NCI-H345 treated with DMSO at 0.1 percent for 48 hours (cell line): ENCODE measurements at regions not wholly inside any gene's neighbourhood (a gene's known extent, or its start where the extent isn't known, plus 50 kb on each side); places are given as distances from the start of the nearest gene placed in this dataset.

ENCODE experiments used
- DNase-seq: peaks from one replicate; lab custom pipeline; 2025; ENCODE audit not compliant: unreplicated experiment; lab: John Stamatoyannopoulos, UW

DNA sequence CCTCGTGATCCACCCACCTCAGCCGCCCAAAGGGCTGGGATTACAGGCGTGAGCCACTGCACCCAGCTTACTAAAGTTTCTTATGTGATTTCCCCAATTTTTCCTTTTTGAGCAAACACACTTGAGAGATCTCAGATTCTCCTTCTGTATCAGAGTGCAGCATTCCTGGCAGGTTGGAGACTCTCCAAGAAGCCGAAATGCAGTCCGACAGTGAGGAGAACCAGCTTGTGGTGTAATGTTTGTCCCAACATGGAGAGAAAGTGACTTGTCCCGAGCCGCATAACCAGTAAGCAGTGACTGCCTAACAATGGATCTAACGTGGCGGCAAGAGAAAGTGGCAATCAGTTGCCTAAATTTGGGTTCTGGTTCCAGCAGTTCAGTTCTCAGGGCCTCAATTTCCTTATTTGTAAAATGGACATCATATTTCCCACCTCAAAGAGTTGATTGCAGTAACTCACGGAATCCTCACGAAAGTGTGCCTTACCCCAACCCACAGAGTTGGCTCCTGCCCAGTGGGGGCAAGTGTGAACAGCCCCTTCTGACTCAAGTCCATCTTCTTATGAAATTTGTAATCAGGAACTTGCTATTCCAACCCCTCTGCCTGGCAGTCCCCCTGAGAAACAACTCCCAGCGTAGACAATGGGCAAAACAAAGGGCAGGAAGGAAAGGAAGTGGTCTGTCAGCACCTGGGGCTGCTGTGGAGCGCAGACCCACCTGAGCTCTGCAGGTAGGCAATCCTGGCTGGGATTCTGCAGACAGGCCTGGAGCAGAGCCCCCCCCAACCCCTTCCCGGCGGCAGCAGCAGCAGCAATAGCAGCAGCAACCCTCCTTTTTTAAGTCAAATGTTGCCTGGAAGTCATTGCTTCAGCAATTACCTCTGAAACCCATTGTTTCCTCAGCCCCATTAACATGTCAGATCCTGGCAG, 223.6 kb upstream of the POU3F1 start:
- no peak for DNase-seq

DNA sequence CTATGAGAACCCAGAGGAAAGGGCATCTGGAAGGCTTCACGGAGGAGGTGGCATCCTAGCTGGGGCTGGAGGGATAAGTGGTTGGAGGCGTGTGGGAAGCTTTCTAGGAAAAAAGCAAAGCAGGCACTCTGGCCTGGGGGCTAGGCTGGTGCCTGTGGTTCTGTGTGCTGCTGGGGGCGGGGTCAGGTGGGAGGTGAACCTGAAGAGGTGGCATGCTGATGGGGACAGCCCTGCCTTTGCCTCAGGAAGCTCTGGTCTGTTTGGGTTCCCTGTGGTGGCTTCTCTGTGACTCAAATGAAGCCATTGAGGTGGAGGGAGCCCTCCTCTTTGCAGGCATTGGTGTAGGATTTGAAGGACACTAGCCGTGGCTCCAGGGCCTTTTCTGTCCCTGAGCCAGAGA, 221.6 kb upstream of the POU3F1 start:
- no peak for DNase-seq

DNA sequence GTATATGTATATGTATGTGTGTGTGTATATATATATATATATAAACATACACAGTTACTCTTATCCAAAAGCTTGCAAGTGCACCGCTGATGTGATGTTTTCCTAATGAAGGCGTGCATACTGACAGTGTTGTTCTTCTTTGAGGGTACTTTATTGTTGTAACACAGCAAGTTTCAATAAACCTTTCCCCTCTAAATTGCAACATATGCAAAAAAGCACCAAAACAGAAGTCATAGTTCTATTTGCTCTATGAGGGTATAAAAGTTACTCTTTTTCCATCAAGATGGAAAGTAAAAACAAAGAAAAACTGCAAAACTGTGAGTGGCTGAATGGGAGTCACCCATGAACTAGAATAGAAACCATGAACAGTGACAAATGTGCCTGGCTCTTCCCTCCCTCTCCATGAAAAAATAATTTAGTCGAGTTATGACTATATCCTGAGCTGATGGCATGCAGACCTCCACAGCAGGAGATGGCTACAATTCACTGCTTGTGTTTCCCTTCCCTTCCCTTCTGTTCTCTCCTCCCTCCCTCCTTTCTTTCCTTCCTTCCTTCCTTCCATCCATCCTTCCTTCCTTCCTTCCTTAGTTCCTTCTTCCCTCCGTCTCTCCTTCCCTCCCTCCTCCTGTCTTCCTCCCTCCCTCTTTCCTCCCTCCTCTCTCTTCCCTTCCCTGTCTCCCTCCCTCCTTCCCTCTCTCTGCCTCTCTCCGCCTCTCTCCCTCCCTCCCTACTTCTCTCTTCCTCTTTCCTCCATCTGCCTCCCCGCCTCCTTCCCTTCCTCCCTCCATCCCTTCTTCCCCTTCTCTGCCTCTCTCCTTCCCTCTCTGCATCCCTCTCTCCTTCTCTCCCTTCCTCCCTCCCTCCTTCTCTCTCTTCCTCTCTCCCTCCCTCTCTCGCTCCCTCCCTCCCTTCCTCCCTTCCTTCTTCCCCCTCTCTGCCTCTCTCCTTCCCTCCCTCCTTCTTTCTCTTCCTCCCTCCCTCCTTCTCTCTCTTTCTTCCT, 220.7 kb upstream of the POU3F1 start:
- no peak for DNase-seq

DNA sequence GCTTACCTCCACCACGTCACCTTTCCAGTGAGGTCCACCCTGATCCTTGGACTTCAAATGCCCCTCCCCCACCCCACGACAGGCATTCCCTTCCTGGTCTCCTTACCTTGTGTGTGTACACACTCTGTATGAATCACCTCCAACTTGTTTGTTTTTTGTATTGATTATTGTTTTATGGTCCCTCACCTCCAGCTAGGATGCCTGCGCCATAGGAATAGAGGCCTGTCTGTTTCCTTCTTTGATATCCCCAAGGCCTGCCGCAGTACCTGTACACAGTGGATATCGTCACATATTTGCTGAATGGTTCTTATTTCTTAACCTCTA, 219.6 kb upstream of the POU3F1 start:
- DNase-seq = no peak

DNA sequence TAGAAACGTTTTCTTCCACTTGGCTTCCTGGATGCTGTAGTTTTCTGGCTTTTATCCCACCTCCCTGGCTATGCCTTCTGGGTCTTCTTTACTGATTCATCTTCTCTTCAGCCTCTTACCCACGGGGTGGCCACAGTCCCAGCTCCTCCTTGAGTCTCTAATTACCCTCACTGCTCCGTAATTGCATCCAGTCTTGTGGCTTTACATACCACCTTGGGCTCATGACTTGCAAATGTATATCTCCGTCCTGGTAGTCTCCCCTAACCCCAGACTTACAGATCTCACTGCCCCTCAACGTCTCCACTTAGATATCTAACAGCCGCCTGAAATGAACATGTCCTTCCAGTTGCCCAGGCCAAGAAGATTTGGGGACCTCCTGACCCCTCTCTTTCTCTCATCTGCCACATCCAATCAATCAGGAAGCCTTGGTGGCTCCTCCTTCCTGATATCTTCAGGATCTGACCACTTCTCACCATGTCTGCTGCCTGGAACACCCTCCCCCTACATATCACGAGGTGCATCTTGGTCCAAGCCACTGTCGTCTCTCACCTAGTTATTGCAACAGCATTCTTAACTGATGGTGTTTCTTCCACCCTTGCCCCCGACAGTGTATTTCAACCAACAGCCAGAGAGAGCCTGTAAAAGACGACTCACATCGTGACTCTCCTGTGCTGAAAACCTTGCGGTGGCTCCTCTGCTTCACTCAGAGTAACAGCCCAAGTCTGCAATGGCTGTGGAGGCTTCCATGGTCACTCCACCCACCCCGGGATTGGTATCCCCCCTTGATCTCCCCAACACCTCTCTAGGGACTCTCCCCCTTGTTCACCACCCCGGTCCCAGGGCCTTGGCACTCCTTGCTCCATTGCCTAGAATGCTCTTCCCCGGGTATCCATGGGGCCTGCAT, 219.0 kb upstream of the POU3F1 start:
- no peak for DNase-seq

DNA sequence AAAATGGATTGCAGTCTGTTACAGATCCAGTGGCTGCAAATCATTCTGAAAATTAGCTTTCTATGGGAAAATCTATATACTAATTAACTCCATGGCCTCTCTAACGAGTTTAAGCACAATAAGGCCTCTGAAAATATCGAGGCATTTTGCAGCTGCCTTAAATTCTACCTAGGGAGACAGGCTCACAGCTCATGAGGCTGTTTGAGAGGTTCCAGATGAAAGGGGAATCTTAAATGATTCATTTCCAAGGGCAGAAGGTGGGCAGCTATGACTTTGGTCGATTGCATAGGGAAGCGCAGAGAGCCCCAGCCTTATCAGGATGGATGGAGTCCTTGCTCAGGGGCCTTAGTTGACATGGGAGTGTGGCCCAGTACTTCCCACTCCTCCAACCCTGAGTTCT, 216.8 kb upstream of the POU3F1 start:
- DNase-seq = no peak

DNA sequence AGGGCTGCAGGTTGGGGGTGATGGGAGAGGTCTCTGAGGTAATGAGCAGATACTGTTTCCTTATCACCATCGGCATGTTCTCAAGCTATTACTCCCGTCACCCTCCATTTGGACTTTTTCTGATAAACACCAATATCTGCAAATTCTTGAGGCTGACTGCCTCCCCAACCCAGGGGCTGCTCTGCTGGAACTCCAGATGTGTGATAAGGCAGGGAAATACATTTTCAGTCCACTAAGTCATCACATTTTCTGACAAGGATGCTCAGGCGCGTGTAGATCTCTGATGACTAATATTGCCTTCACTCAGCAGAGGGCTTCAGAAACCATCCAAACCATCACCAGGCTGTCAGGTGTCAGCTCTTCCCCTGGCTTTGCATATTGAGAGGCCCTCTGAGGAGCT, 215.0 kb upstream of the POU3F1 start:
- DNase-seq = no peak

DNA sequence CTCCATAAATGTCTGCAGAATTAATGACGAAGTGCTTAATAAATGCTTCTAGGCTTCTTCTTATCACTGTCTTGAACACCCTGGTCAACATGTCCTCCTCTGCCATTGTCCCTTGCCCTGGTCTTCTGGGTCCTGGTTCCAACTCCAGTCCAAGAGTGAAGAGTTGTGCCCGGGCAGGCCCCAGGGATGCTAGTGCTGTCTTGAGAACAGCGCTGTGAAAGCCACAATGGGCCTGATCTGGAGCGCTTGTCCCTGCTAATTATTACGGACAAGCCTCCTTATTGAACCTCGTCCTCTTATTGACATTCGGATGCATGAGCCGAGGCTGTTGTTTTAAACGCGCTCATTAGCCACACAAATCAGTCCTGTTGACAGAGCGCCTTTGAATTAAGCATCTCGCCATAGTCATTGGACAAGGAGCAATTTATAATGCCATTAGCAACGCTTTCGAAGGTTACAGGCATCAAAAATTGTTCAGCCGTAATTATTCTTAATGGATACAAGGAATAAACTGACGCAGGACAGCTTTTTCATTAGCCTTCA, 211.6 kb upstream of the POU3F1 start:
- DNase-seq = no peak

DNA sequence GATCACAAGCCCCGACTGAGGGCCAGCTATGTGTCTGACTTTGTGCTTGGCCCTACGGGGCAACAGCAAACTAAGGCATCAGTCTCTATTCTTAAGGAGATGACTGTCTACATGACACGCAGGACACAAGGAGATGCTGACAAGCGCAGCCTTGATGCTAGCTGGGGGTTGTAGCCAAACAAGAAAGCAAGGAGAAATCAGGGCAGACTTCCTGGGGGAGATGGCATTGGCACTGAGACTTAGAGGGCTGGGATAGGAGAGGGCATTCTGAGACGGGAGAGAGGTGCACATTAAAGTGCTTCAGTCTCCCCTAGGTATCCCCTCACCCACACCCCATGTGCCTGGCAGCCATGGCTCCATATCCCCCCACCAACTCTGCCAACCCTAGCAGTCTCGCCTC, 210.8 kb upstream of the POU3F1 start:
- DNase-seq = no peak

DNA sequence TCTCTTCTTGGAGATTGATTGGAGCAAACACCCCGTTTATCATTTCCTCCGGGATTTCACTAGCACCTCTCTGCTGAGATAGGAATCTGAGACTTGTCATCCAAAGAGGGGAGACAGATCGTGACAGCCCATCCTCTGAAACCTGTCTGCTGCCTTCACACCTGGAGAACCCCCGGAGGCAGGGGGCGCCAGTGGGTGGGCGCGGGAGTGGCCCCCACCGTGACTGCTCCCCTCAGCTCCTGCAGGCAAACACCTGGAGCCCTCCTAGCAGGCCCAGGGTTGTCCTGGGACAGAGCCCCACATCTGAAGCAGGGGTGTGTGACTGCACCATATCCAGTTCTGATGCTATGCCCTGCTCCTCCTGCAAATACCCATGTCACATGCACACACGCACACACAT, 209.5 kb upstream of the POU3F1 start:
- DNase-seq = no peak

DNA sequence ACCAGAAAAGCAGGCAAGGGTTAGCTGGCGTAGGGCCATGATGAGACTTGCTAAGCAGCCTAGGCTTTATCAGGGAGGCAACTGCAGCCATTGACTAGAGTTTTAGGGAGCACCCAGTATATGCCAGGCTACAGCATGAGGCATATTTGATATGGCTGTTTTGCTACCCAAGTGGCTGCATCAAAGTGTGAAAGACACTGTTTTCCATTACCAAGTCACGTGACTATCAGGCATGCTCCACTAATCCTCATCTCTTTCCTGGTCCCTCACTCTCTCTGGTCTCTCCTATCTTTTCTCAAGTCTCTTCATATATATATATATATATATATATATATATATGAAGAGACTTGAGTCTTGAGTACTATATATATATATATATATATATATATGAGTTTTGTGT, 206.7 kb upstream of the POU3F1 start:
- no peak for DNase-seq

DNA sequence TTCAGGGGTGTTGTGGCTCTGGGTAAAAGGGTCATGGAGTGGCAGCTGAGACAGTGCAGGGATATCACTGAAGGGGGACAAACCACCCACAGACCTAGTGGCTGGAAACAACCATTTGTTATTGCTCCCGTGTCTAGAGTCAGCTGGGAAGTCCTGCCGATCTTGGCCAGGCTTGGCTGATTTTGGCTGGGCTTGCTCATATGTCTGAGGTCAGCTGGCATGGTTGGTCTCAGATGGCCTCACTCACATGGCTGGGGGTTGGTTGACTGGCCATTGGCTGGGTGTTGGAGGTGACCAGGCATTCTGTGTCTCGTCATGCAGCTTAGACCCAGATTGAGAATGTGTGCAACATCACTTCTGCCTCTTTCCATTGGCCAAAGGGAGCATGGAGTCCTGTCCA, 203.8 kb upstream of the POU3F1 start:
- DNase-seq = no peak

DNA sequence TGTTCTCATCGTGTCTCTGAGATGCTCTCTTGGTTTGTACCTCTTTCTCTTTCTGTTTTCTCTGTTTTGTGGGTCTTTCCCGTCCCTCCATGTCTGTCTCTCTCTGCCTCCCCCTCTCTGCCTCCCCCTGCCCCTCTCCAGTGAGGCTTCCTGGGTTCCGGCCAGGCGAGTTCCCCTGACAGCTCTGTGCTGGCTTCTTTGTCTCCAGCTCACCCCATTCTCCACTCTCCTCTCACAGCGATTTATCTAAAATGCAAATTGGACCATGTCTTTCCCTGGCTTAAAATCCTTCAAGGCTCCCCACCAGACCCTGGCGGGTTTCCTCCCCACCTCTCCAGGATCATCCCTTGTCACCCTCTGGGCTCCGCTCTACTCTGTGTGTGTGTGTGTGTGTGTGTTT, 202.4 kb upstream of the POU3F1 start:
- no peak for DNase-seq

DNA sequence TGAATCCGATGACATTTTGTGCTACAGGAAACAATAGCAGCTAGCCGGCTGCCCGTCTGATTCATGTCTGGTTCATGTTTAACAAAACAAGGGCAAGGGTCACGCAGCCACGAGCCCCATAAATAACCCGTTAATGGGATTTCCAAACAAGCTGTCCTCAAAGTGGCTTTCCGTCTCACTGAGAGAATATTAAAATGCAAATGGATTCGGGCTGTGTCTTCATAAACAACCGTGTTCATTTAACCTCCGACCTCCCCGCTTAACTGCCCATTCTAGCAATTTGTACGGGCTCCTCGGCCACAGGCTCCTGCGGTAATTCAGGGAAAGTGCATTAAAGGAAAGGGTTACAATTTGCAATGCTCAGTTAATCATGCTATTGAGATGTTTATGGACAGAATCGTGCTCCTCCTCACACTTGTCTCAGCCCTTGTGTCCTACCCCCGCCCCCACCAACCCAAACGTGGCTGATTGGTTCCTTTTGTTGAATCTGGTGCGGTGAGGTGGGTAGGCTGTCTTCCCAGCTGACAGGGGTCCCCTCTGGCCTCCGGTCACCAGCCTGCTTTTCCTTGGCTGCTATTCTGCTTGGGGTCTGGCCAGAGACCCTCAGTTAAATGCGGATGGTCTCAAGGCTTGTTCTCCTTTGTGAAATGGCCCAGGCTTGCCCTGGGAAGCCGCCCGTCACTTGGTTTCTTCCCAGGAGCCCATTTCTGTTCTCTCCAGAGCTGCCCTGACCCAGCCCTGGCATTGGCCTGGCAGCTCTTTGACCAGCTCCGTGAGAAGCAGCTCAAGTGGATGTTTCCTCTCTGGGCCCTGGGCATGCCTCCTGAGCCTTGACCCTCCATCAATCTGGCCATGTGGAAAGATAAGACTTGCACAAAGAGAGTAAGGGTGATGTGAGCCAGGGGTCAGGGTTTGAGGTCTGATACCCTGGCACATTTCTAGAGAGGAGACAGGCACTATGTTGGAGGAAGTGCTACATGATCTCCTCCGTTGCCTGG, 200.7 kb upstream of the POU3F1 start:
- no peak for DNase-seq

DNA sequence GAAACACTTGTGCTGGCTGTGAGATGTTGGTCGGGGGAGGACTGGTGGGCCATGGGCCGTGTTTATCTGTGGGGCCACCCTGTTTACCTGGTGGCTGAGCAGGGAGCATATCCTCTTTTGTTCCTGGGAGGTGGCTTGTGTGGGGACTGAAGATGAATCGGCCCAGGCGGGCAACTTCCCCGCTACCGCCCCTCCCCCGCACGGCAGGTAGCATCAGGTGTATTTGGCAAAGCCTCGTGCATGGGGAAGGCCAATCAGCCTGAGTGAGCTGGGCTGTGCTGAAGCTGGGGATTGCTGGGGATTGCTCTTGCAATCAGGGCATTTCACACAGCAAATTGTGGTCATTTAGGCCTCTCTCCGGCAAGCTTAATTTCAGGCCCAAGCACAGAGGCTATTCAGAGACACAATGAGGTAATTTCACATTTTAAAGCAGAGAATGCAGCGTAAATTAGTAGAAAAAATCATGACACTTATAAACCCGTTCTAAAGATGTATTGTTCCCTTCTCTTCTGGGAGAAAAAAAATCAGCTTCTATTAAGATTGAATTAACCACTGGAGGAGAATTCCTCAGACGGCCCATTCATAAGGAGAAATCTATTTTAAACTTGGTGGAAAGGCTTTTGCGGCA, 197.7 kb upstream of the POU3F1 start:
- no peak for DNase-seq

DNA sequence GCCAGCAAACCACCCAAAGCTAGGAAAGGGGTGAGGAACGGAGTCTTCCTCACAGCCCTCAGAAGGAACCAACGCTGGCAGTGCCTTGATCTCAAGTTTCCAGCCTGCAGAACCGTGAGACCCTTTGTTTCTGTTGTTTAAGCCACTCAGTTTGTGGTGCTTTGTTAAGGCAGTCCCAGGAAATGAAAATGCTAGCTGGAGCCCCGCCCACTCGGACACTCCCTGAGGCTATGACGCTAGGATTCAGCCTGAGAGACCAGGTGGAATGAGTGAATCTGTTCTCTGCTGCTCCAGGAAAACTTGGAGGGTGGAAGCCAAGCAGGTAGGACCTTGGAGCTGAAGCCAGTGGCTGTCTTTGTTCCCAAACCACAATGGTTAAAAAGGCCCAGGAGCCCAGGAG, 196.5 kb upstream of the POU3F1 start:
- DNase-seq = no peak

DNA sequence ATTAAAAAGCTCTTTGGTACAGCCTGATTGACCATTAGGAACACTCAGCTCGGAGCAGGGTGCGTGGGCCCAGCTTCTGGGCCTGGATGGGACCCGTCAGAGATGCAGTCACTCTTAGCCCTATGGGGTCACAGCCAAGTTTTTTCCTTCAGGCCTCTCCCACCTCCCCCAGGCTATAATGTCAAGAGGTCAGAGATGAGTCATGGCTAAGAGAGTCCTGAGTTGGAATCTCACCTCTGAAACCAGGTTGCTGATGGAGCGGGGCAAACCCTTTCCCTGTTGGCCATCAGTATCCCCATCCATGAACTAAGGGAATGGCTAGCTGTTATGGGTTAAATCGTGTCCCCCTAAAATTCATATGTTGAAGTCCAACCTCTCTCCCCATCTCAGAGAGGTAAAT, 195.9 kb upstream of the POU3F1 start:
- DNase-seq = no peak

DNA sequence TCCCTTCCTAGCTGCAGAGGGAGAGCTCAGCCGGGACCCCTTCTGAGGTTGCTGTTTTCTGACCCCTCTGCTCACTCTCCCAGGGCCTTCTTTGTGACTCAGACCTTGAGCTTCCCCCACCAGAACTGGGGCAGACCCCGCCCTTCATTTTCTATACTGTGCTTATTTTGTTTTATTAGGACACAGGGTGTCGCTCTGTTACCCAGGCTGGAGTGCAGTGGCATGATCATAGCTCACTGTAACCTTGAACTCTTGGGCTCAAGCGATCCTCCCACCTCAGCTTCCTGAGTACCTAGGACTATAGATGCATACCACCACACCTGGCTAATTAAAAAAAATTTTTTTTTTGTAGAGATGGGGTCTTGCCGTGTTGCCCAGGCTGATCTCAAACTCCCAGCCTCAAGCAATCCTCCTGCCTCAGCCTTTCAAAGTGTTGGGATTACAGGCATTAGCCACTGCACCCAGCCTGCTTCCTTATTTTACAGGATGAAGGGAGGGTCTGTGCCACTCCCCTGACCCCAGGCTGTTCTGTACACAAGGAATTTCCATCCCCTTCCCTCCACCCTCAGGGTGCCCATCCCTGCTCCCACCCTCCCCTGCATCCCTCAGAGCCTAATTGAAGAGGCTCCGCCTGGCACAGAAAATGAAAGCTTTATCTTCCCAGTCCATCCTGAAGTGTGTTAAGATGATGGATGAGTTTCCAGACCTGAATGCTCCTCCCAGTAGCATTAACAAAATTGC, 195.2 kb upstream of the POU3F1 start:
- DNase-seq = no peak
